ENCODE measurements at regions not wholly inside any gene's neighbourhood (a gene's known extent, or its start where the extent isn't known, plus 50 kb on each side); places are given as distances from the start of the nearest gene placed in this dataset.

DNA sequence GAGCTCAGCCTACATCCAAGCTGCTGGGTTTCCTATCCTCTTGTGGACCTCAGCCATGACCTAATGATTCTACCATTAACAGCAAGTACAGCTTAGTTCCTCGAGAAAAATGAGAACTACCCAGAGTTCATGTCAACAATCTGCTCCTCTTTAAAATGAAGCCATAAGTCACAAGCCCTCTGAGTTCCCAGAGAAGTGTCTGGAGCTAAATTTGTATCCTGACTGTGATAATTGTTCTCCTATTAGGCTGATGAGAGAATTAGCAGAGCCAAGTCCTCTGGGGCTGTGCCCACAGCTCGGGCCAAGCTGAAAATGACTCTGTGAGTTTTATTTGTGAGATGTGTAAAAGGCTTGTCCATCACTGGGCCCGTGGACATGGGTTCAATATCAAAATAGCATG is 145.1 kb upstream of the SMIM23 start:
- no peak for TF ChIP-seq ZNF138 (CRISPR knock-in tag; conservative IDR thresholded peaks at IDR 0.05)
- TF ChIP-seq SP1 (CRISPR knock-in tag; conservative IDR thresholded peaks at IDR 0.05), result no peak
- TF ChIP-seq CTCF (IDR thresholded peaks at IDR 0.05), result no peak
- TF ChIP-seq NR2C2 (CRISPR knock-in tag; IDR thresholded peaks at IDR 0.05), result no peak
- no peak for TF ChIP-seq TEAD1 (CRISPR knock-in tag; IDR thresholded peaks at IDR 0.05)
- no peak for TF ChIP-seq USF1 (CRISPR knock-in tag; IDR thresholded peaks at IDR 0.05)
- no peak for TF ChIP-seq TP53 (CRISPR knock-in tag; IDR thresholded peaks at IDR 0.05)
- TF ChIP-seq CREB1 (CRISPR knock-in tag; IDR thresholded peaks at IDR 0.05), result no peak

Measured in WTC11 (cell line).